GM18907 (cell line): ENCODE measurements at regions not wholly inside any gene's neighbourhood (a gene's known extent, or its start where the extent isn't known, plus 50 kb on each side); places are given as distances from the start of the nearest gene placed in this dataset.
"Not testable (repeated sequence)": the region's sequence is repeated elsewhere in the genome, so short reads cannot be mapped to it uniquely, and the experiment has no call there.

ENCODE experiments used
- ATAC-seq: cut with Tn5 transposase; IDR thresholded peaks from one replicate; pipeline ENCODE4 v1.9.1; 2021; ENCODE audit warnings: mild to moderate bottlenecking, moderate library complexity; ENCODE audit not compliant: unreplicated experiment

GRCh38 chr2:64250063-64250462 lies 105.8 kb upstream of the PELI1 start:
- no peak for ATAC-seq

- ATAC-seq: no peak
Observed at GRCh38 chr2:64250751-64251423, 106.7 kb upstream of the PELI1 start.

- ATAC-seq: no peak
Observed at GRCh38 chr2:64251497-64252250, 107.5 kb upstream of the PELI1 start.

- not testable (repeated sequence) for ATAC-seq
Observed at GRCh38 chr2:64252251-64252978, 108.2 kb upstream of the PELI1 start.

- not testable (repeated sequence) for ATAC-seq
Observed at GRCh38 chr2:64253421-64253820, 109.2 kb upstream of the PELI1 start.

GRCh38 chr2:64258566-64258965 lies 114.3 kb upstream of the PELI1 start:
- no peak for ATAC-seq

GRCh38 chr2:64259312-64259711 lies 115.1 kb upstream of the PELI1 start:
- ATAC-seq: no peak

- no peak for ATAC-seq
Observed at GRCh38 chr2:64260093-64260803, 116.0 kb upstream of the PELI1 start.

GRCh38 chr2:64260817-64261216 lies 116.6 kb upstream of the PELI1 start:
- peak; percentile 91 for ATAC-seq

- ATAC-seq: no peak
Observed at GRCh38 chr2:64262071-64262470, 117.9 kb upstream of the PELI1 start.

GRCh38 chr2:64262816-64263215 lies 118.6 kb upstream of the PELI1 start:
- no peak for ATAC-seq

- ATAC-seq: no peak
Observed at GRCh38 chr2:64263315-64263714, 119.1 kb upstream of the PELI1 start.

- no peak for ATAC-seq
Observed at GRCh38 chr2:64267699-64268098, 123.5 kb upstream of the PELI1 start.

- ATAC-seq: no peak
Observed at GRCh38 chr2:64268330-64269048, 124.3 kb upstream of the PELI1 start.

- ATAC-seq: no peak
Observed at GRCh38 chr2:64273524-64274398, 129.5 kb upstream of the PELI1 start.

GRCh38 chr2:64274399-64275173 lies 130.4 kb upstream of the PELI1 start:
- ATAC-seq: no peak

- ATAC-seq: no peak
Observed at GRCh38 chr2:64275174-64275466, 130.9 kb upstream of the PELI1 start.

GRCh38 chr2:64276417-64277095 lies 132.3 kb upstream of the PELI1 start:
- ATAC-seq: no peak
